Neural progenitor cell (in vitro differentiated cells): ENCODE measurements at regions not wholly inside any gene's neighbourhood (a gene's known extent, or its start where the extent isn't known, plus 50 kb on each side); places are given as distances from the start of the nearest gene placed in this dataset.

Experiments
- DNase-seq: peaks from one replicate; pipeline ENCODE4 v3.0.0-alpha.2; 2016; ENCODE audit warnings: low spot score
- H2AFZ ChIP-seq: fragments of 200-600 bp; sonication (generic); replicated peaks from 2 replicates; pipeline ENCODE4 v1.6.1; 2016; ENCODE audit warnings: antibody characterized with exemption
- H3F3A ChIP-seq: fragments of 200-600 bp; sonication (generic); 2 replicates; pipeline ENCODE4 v1.6.1; 2016; ENCODE audit warnings: antibody characterized with exemption, low read depth
- H3K27ac ChIP-seq: fragments of 200-600 bp; sonication (generic); 2 replicates; pipeline ENCODE4 v1.5.1; 2016; ENCODE audit warnings: mild to moderate bottlenecking
- H3K27me3 ChIP-seq: fragments of 200-600 bp; sonication (generic); 2 replicates; pipeline ENCODE4 v1.6.1; 2016; ENCODE audit warnings: mild to moderate bottlenecking, moderate library complexity
- H3K36me3 ChIP-seq: fragments of 200-600 bp; sonication (generic); 2 replicates; pipeline ENCODE4 v1.5.1; 2016
- H3K4me1 ChIP-seq: fragments of 200-600 bp; sonication (generic); 2 replicates; pipeline ENCODE4 v1.6.1; 2016; ENCODE audit warnings: mixed run types
- H3K4me2 ChIP-seq: fragments of 200-600 bp; sonication (generic); 2 replicates; pipeline ENCODE4 v1.6.1; 2016
- H3K4me3 ChIP-seq: fragments of 200-600 bp; sonication (generic); 2 replicates; pipeline ENCODE4 v1.5.1; 2016
- H3K79me2 ChIP-seq: fragments of 200-600 bp; sonication (generic); 2 replicates; pipeline ENCODE4 v1.6.1; 2016; ENCODE audit warnings: low read depth
- H3K9ac ChIP-seq: fragments of 200-600 bp; sonication (generic); 2 replicates; pipeline ENCODE4 v1.6.1; 2016
- H3K9me3 ChIP-seq: fragments of 200-600 bp; sonication (generic); 2 replicates; pipeline ENCODE4 v1.5.1; 2016; ENCODE audit warnings: low read depth
- H4K20me1 ChIP-seq: fragments of 200-600 bp; sonication (generic); 2 replicates; pipeline ENCODE4 v1.6.1; 2016; ENCODE audit warnings: low read depth
- H3K27ac Mint-ChIP-seq: 3 replicates; pipeline ENCODE4 v1.8.0; 2021; ENCODE audit warnings: mixed read lengths
- H3K27me3 Mint-ChIP-seq: 2 replicates; pipeline ENCODE4 v1.8.0; 2022; ENCODE audit warnings: low read depth, mild to moderate bottlenecking, inconsistent platforms, moderate library complexity, mixed read lengths; ENCODE audit not compliant: insufficient read depth
- H3K36me3 Mint-ChIP-seq: 3 replicates; pipeline ENCODE4 v1.8.0; 2021; ENCODE audit warnings: mixed read lengths
- H3K4me1 Mint-ChIP-seq: 3 replicates; pipeline ENCODE4 v1.8.0; 2021; ENCODE audit warnings: mixed read lengths
- H3K4me3 Mint-ChIP-seq: 3 replicates; pipeline ENCODE4 v1.8.0; 2021; ENCODE audit warnings: mild to moderate bottlenecking, moderate library complexity, mixed read lengths
- H3K9me3 Mint-ChIP-seq: 3 replicates; pipeline ENCODE4 v1.8.0; 2020; ENCODE audit warnings: mixed read lengths
- EZH2 ChIP-seq: fragments of 200-600 bp; sonication (generic); IDR thresholded peaks from 2 replicates; pipeline ENCODE4 v1.6.1; 2017; ENCODE audit warnings: antibody characterized with exemption, mild to moderate bottlenecking, moderate library complexity
- EZH2phosphoT487 ChIP-seq: fragments of 200-600 bp; sonication (generic); IDR thresholded peaks from 2 replicates; pipeline ENCODE4 v1.6.1; 2017; ENCODE audit warnings: antibody characterized with exemption
- TF ChIP-seq, protein P1 (sequence below): fragments of 200-600 bp; sonication (generic); IDR thresholded peaks from 2 replicates; pipeline ENCODE4 v1.5.1; 2017; ENCODE audit warnings: antibody characterized with exemption, mild to moderate bottlenecking

DNA sequence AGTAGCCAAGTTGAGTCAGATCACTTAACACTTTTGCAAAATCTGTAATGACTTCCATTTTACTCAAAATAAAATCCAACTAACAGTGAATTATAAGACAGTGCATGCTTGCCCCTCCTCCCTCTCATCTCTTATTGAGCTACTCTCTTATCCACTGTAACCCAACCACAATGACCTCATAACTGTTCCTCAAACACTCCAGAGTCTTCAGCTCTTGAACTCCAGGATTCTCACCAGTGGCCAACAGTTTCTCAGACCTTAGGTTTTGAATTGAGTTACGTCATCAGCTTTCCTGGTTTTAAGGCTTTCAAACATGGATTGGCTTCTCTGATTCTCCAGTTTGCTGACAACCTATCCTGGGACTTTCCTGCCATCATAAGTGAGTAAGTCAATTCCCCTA, 938.3 kb downstream of the RAB28 start:
- H3K9me3 ChIP-seq: no peaks in the 10 kb centered on the region
- Mint-ChIP-seq H3K27me3 (no peaks in the 10 kb centered on the region), H3K4me1 (no peaks in the 10 kb centered on the region), H3K9me3 (no peaks in the 10 kb centered on the region), H3K36me3 (no peaks in the 10 kb centered on the region), H3K4me3 (no peak overlapping the region), H3K27ac (no peak overlapping the region)
- no peak overlapping the region for H3K9ac ChIP-seq
- no peaks in the 10 kb centered on the region for H3K36me3 ChIP-seq
- no peaks in the 10 kb centered on the region for H3K27me3 ChIP-seq
- no peak overlapping the region for H3K4me3 ChIP-seq
- H4K20me1 ChIP-seq: no peaks in the 10 kb centered on the region
- H3K27ac ChIP-seq: no peak overlapping the region
- no peak overlapping the region for H2AFZ ChIP-seq
- TF ChIP-seq, protein P1, sequence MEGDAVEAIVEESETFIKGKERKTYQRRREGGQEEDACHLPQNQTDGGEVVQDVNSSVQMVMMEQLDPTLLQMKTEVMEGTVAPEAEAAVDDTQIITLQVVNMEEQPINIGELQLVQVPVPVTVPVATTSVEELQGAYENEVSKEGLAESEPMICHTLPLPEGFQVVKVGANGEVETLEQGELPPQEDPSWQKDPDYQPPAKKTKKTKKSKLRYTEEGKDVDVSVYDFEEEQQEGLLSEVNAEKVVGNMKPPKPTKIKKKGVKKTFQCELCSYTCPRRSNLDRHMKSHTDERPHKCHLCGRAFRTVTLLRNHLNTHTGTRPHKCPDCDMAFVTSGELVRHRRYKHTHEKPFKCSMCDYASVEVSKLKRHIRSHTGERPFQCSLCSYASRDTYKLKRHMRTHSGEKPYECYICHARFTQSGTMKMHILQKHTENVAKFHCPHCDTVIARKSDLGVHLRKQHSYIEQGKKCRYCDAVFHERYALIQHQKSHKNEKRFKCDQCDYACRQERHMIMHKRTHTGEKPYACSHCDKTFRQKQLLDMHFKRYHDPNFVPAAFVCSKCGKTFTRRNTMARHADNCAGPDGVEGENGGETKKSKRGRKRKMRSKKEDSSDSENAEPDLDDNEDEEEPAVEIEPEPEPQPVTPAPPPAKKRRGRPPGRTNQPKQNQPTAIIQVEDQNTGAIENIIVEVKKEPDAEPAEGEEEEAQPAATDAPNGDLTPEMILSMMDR: no peak
- no peak for TF ChIP-seq EZH2
- no peak for TF ChIP-seq EZH2phosphoT487
- no peak for DNase-seq
- H3K4me1 ChIP-seq: no peaks in the 10 kb centered on the region
- H3K79me2 ChIP-seq: no peaks in the 10 kb centered on the region
- no peak overlapping the region for H3K4me2 ChIP-seq
- no peaks in the 10 kb centered on the region for H3F3A ChIP-seq

GRCh38 chr4:12538162-12538561, 946.0 kb downstream of the RAB28 start:
- H3K4me1 Mint-ChIP-seq: peaks cover 6% of the 10 kb centered on the region

DNA sequence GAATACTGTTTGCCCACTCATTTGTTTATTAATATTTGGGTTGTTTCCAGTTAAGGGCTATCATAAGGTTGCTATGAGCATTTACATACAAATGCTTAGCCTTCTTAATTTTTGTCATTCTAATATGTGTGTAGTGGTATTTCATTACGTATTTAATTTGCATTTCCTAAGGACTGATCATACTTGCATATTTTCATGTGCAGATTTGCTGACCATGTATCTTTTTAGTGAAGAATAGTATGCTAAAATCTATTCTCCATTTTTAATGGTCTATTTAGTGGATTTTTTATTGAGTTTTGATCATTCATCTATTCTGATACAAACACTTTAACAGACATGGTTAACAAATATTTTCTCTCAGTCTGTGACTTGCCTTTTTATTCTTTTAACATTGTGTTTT, 949.5 kb downstream of the RAB28 start:
- Mint-ChIP-seq H3K4me1 (peaks cover 3% of the 10 kb centered on the region), H3K27ac (no peak overlapping the region), H3K9me3 (no peaks in the 10 kb centered on the region), H3K36me3 (no peaks in the 10 kb centered on the region), H3K4me3 (no peak overlapping the region), H3K27me3 (peaks cover 2% of the 10 kb centered on the region)
- no peak overlapping the region for H3K27ac ChIP-seq
- H4K20me1 ChIP-seq: no peaks in the 10 kb centered on the region
- no peaks in the 10 kb centered on the region for H3K36me3 ChIP-seq
- H3K4me2 ChIP-seq: no peak overlapping the region
- H3K4me1 ChIP-seq: no peaks in the 10 kb centered on the region
- H2AFZ ChIP-seq: no peak overlapping the region
- TF ChIP-seq EZH2 (no peak), EZH2phosphoT487 (no peak)
- TF ChIP-seq, protein P1: no peak
- H3K9ac ChIP-seq: no peak overlapping the region
- no peaks in the 10 kb centered on the region for H3F3A ChIP-seq
- H3K27me3 ChIP-seq: no peaks in the 10 kb centered on the region
- H3K79me2 ChIP-seq: no peaks in the 10 kb centered on the region
- no peak for DNase-seq
- H3K9me3 ChIP-seq: no peaks in the 10 kb centered on the region
- H3K4me3 ChIP-seq: no peak overlapping the region

More at GRCh38 chr4:12538162-12538561, 946.0 kb downstream of the RAB28 start:
- H3K4me3 ChIP-seq: no peak overlapping the region
- no peak overlapping the region for H3K4me2 ChIP-seq
- H3K79me2 ChIP-seq: no peaks in the 10 kb centered on the region
- no peaks in the 10 kb centered on the region for H3K27me3 ChIP-seq
- H3K9ac ChIP-seq: no peak overlapping the region
- TF ChIP-seq, protein P1: no peak
- TF ChIP-seq EZH2 (no peak), EZH2phosphoT487 (no peak)
- DNase-seq: no peak
- no peaks in the 10 kb centered on the region for H3K36me3 Mint-ChIP-seq
- no peaks in the 10 kb centered on the region for H3K4me1 ChIP-seq
- H3K4me3 Mint-ChIP-seq: no peak overlapping the region
- no peaks in the 10 kb centered on the region for H3K36me3 ChIP-seq
- no peak overlapping the region for H3K27ac Mint-ChIP-seq
- H4K20me1 ChIP-seq: no peaks in the 10 kb centered on the region
- no peaks in the 10 kb centered on the region for H3F3A ChIP-seq
- peak overlapping the region; percentile 21 for H2AFZ ChIP-seq
- peaks cover 2% of the 10 kb centered on the region for H3K27me3 Mint-ChIP-seq
- no peaks in the 10 kb centered on the region for H3K9me3 Mint-ChIP-seq
- no peak overlapping the region for H3K27ac ChIP-seq
- H3K9me3 ChIP-seq: no peaks in the 10 kb centered on the region

- no peak overlapping the region for H3K27ac Mint-ChIP-seq
- H3K4me3 Mint-ChIP-seq: no peak overlapping the region
- H3K79me2 ChIP-seq: no peaks in the 10 kb centered on the region
Measured at GRCh38 chr4:12519426-12519825, 964.7 kb downstream of the RAB28 start.

More at GRCh38 chr4:12519426-12519825, 964.7 kb downstream of the RAB28 start:
- no peaks in the 10 kb centered on the region for H4K20me1 ChIP-seq
- Mint-ChIP-seq H3K4me1 (no peaks in the 10 kb centered on the region), H3K36me3 (no peaks in the 10 kb centered on the region), H3K9me3 (peaks cover 10% of the 10 kb centered on the region), H3K27me3 (no peaks in the 10 kb centered on the region)
- H3K27ac ChIP-seq: no peak overlapping the region
- H3K4me1 ChIP-seq: peaks cover 6% of the 10 kb centered on the region
- H3K27me3 ChIP-seq: no peaks in the 10 kb centered on the region
- no peaks in the 10 kb centered on the region for H3K9me3 ChIP-seq
- no peak overlapping the region for H2AFZ ChIP-seq
- H3K36me3 ChIP-seq: no peaks in the 10 kb centered on the region
- no peak overlapping the region for H3K9ac ChIP-seq
- TF ChIP-seq EZH2phosphoT487 (no peak), EZH2 (no peak)
- TF ChIP-seq, protein P1: no peak
- DNase-seq: peak; percentile 23
- no peaks in the 10 kb centered on the region for H3F3A ChIP-seq
- no peak overlapping the region for H3K4me3 ChIP-seq
- H3K4me2 ChIP-seq: no peak overlapping the region
